Skeletal muscle cell (primary cell): ENCODE measurements at regions not wholly inside any gene's neighbourhood (a gene's known extent, or its start where the extent isn't known, plus 50 kb on each side); places are given as distances from the start of the nearest gene placed in this dataset.

Experiments used
- DNase-seq: peaks from one replicate; pipeline ENCODE4 v3.0.0-alpha.2; 2010; ENCODE audit warnings: low read depth
- H3K4me3 ChIP-seq: 2 replicates; pipeline ENCODE4 v1.5.1; 2011; ENCODE audit warnings: low read depth, mild to moderate bottlenecking, control low read depth, low read length, moderate library complexity

GRCh38 chr2:199707593-199708185, 143.3 kb downstream of the FTCDNL1 start:
- H3K4me3 ChIP-seq: no peak overlapping the region
- DNase-seq: no peak

- H3K4me3 ChIP-seq: no peak overlapping the region
- DNase-seq: no peak
These were observed 145.5 kb downstream of the FTCDNL1 start for GRCh38 chr2:199705538-199705937.

- no peak overlapping the region for H3K4me3 ChIP-seq
- no peak for DNase-seq
These were observed 146.4 kb downstream of the FTCDNL1 start for GRCh38 chr2:199704358-199705238.

- no peak overlapping the region for H3K4me3 ChIP-seq
- no peak for DNase-seq
These were observed 147.8 kb downstream of the FTCDNL1 start for GRCh38 chr2:199703199-199703598.

- no peak for DNase-seq
- no peak overlapping the region for H3K4me3 ChIP-seq
These were observed 153.5 kb downstream of the FTCDNL1 start for GRCh38 chr2:199697469-199697868.

GRCh38 chr2:199696048-199696447, 154.9 kb downstream of the FTCDNL1 start:
- no peak overlapping the region for H3K4me3 ChIP-seq
- no peak for DNase-seq

GRCh38 chr2:199693861-199694260, 157.1 kb downstream of the FTCDNL1 start:
- DNase-seq: no peak

GRCh38 chr2:199692489-199692888, 158.5 kb downstream of the FTCDNL1 start:
- DNase-seq: no peak
- no peak overlapping the region for H3K4me3 ChIP-seq

More at GRCh38 chr2:199693861-199694260, 157.1 kb downstream of the FTCDNL1 start:
- H3K4me3 ChIP-seq: no peak overlapping the region

GRCh38 chr2:199690225-199690624, 160.8 kb downstream of the FTCDNL1 start:
- no peak for DNase-seq
- H3K4me3 ChIP-seq: no peak overlapping the region

GRCh38 chr2:199685669-199686068, 165.3 kb downstream of the FTCDNL1 start:
- H3K4me3 ChIP-seq: no peak overlapping the region
- DNase-seq: no peak

- H3K4me3 ChIP-seq: no peak overlapping the region
These were observed 166.2 kb downstream of the FTCDNL1 start for GRCh38 chr2:199684832-199685231.

GRCh38 chr2:199684168-199684567, 166.8 kb downstream of the FTCDNL1 start:
- DNase-seq: no peak
- no peak overlapping the region for H3K4me3 ChIP-seq

More at GRCh38 chr2:199684832-199685231, 166.2 kb downstream of the FTCDNL1 start:
- DNase-seq: no peak

- DNase-seq: no peak
- no peak overlapping the region for H3K4me3 ChIP-seq
These were observed 169.0 kb downstream of the FTCDNL1 start for GRCh38 chr2:199682001-199682400.

- no peak overlapping the region for H3K4me3 ChIP-seq
- DNase-seq: no peak
These were observed 170.5 kb downstream of the FTCDNL1 start for GRCh38 chr2:199680482-199680881.

GRCh38 chr2:199679883-199680282, 171.1 kb downstream of the FTCDNL1 start:
- no peak for DNase-seq
- H3K4me3 ChIP-seq: no peak overlapping the region

- H3K4me3 ChIP-seq: no peak overlapping the region
- no peak for DNase-seq
These were observed 173.1 kb downstream of the FTCDNL1 start for GRCh38 chr2:199677881-199678280.

- DNase-seq: no peak
- H3K4me3 ChIP-seq: no peak overlapping the region
These were observed 182.3 kb downstream of the FTCDNL1 start for GRCh38 chr2:199668645-199669044.

GRCh38 chr2:199663157-199663556, 187.8 kb downstream of the FTCDNL1 start:
- no peak overlapping the region for H3K4me3 ChIP-seq
- DNase-seq: no peak

GRCh38 chr2:199662255-199662654, 188.7 kb downstream of the FTCDNL1 start:
- DNase-seq: no peak
- H3K4me3 ChIP-seq: no peak overlapping the region

GRCh38 chr2:199660167-199660566, 190.8 kb downstream of the FTCDNL1 start:
- no peak for DNase-seq
- no peak overlapping the region for H3K4me3 ChIP-seq

GRCh38 chr2:199659207-199659606, 191.8 kb downstream of the FTCDNL1 start:
- DNase-seq: no peak
- peak overlapping the region; percentile 42 for H3K4me3 ChIP-seq
